Upper lobe of left lung (tissue), 6 donors: ENCODE measurements at regions not wholly inside any gene's neighbourhood (a gene's known extent, or its start where the extent isn't known, plus 50 kb on each side); places are given as distances from the start of the nearest gene placed in this dataset.

ENCODE experiments used
- ATAC-seq, 2 donors: fragments of 200-7000 bp; cut with Tn5 transposase; one replicate each; pipeline ENCODE4 v1.9.1; 2022; ENCODE audit warnings: mild to moderate bottlenecking in 2 of 2, moderate library complexity in 2 of 2; ENCODE audit not compliant: low FRiP score in 2 of 2
- DNase-seq, 2 donors: peaks; one replicate each; pipeline ENCODE4 v3.0.0-alpha.2; 2019 to 2020
- H3K27ac ChIP-seq, 4 donors: fragments of 200-600 bp; sonication (generic); one replicate each; pipeline ENCODE4 v1.5.1; 2016 to 2019
- H3K27me3 ChIP-seq, 4 donors: fragments of 200-600 bp; sonication (generic); one replicate each; pipeline ENCODE4 v1.5.1; 2017 to 2019
- H3K36me3 ChIP-seq, 4 donors: fragments of 200-600 bp; sonication (generic); one replicate each; pipeline ENCODE4 v1.5.1; 2016 to 2019
- H3K4me1 ChIP-seq, 4 donors: fragments of 200-600 bp; sonication (generic); one replicate each; pipeline ENCODE4 v1.5.1; 2018 to 2019
- H3K4me3 ChIP-seq, 4 donors: fragments of 200-600 bp; sonication (generic); one replicate each; pipeline ENCODE4 v1.5.1; 2017 to 2019; ENCODE audit warnings: mild to moderate bottlenecking in 2 of 4, moderate library complexity in 1 of 4
- H3K9me3 ChIP-seq, 4 donors: fragments of 200-600 bp; sonication (generic); one replicate each; pipeline ENCODE4 v1.5.1; 2018 to 2019
- EP300 ChIP-seq, 4 donors: sonication (generic); formaldehyde crosslinking; IDR thresholded peaks; one replicate each; pipeline ENCODE4 v1.5.1; 2017; ENCODE audit warnings: antibody characterized with exemption in 4 of 4, control low read depth in 2 of 4
- POLR2A ChIP-seq, 4 donors: fragments of 450-650 bp; IDR thresholded peaks; one replicate each; pipeline ENCODE4 v1.5.1; 2016 to 2017; ENCODE audit warnings: antibody characterized with exemption in 4 of 4, mild to moderate bottlenecking in 2 of 4
- POLR2AphosphoS5 ChIP-seq, 2 donors: sonication (generic); formaldehyde crosslinking; IDR thresholded peaks; one replicate each; pipeline ENCODE4 v1.5.1; 2017; ENCODE audit warnings: antibody characterized with exemption in 2 of 2
- WGBS, 2 donors: methylation state at CpG; one replicate each; pipeline ENCODE4 v1.1.5; 2017 to 2018; 5-methylcytosine and 5-hydroxymethylcytosine counted together
- TF ChIP-seq, protein P1 (sequence below), 6 experiments: fragments of 450-650 bp in 4 of 6; fragments of 200-600 bp in 2 of 6; sonication (generic) in 2 of 6; IDR thresholded peaks; one replicate each; pipeline ENCODE4 v1.5.1; 2016 to 2019; ENCODE audit warnings: antibody characterized with exemption in 6 of 6
- donor health status: DM: no; HTN: no; CAD: no; lungs with moderate emphysema.
- donor health status: DM: no; HTN: yes; CAD: no; lungs with severe emphysema.

DNA sequence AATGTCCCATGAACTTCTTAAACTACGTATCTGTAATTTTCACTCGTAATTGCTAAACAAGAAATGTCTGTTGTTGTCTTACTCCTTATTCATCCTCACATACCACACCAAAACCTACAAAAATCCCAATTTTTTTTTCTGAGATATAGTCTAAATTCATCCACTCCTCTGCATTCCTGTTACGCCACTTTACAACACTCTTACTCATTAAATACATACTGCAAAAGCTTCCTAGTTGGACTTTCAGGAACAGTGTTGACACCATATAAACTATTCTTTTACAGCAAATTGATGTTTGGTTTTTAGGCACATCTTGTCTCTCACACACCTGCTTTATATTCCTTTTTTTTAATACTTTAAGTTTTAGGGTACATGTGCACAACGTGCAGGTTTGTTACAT lies 934.9 kb upstream of the CADM2 start:
- TF ChIP-seq POLR2AphosphoS5 (IDR thresholded peaks at IDR 0.05) (no peak), POLR2A (IDR thresholded peaks at IDR 0.05) (no peak), EP300 (IDR thresholded peaks at IDR 0.05) (no peak)
- TF ChIP-seq, protein P1, sequence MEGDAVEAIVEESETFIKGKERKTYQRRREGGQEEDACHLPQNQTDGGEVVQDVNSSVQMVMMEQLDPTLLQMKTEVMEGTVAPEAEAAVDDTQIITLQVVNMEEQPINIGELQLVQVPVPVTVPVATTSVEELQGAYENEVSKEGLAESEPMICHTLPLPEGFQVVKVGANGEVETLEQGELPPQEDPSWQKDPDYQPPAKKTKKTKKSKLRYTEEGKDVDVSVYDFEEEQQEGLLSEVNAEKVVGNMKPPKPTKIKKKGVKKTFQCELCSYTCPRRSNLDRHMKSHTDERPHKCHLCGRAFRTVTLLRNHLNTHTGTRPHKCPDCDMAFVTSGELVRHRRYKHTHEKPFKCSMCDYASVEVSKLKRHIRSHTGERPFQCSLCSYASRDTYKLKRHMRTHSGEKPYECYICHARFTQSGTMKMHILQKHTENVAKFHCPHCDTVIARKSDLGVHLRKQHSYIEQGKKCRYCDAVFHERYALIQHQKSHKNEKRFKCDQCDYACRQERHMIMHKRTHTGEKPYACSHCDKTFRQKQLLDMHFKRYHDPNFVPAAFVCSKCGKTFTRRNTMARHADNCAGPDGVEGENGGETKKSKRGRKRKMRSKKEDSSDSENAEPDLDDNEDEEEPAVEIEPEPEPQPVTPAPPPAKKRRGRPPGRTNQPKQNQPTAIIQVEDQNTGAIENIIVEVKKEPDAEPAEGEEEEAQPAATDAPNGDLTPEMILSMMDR (IDR thresholded peaks at IDR 0.05), result no peak
- no peak overlapping the region for H3K27ac ChIP-seq
- DNase-seq (no peak), ATAC-seq (no peak)
- no peak overlapping the region for H3K4me3 ChIP-seq
- H3K4me1 ChIP-seq, result no peaks in the 10 kb centered on the region
- no peaks in the 10 kb centered on the region for H3K36me3 ChIP-seq
- H3K9me3 ChIP-seq, result no peaks in the 10 kb centered on the region
- H3K27me3 ChIP-seq, result no peaks in the 10 kb centered on the region
- 86 to 91% methylated on average over 4 of the region's 4 CpGs for WGBS, 2 donors

DNA sequence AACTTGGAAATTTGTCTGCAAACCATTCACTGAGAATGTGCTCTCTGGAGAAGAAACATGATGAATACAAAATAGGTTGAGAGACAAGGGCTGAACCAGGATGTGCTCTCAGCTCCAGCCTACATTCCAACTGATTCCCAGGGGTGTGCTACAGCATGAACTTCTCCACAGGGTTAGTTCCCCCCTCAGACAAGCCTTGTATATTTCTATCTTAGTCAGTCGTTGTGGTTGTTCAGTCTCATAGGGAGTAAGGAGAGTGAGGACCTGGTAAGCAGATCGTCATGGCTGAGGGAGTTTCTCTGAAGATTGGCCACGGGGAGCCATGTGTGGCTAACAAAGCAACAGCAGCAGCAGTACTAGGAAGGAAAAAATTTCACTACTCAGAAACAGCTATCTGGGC lies 919.7 kb upstream of the CADM2 start:
- TF ChIP-seq EP300 (IDR thresholded peaks at IDR 0.05) (no peak), POLR2A (IDR thresholded peaks at IDR 0.05) (no peak), POLR2AphosphoS5 (IDR thresholded peaks at IDR 0.05) (no peak)
- TF ChIP-seq, protein P1 (IDR thresholded peaks at IDR 0.05), result no peak
- H3K27me3 ChIP-seq, result no peaks in the 10 kb centered on the region
- DNase-seq (no peak), ATAC-seq (no peak)
- no peak overlapping the region for H3K4me3 ChIP-seq
- H3K27ac ChIP-seq, result no peak overlapping the region
- no peaks in the 10 kb centered on the region for H3K36me3 ChIP-seq
- no peaks in the 10 kb centered on the region for H3K9me3 ChIP-seq
- WGBS, 2 donors, result 68 to 75% methylated on average over 3 of the region's 3 CpGs
- H3K4me1 ChIP-seq, result no peaks in the 10 kb centered on the region

DNA sequence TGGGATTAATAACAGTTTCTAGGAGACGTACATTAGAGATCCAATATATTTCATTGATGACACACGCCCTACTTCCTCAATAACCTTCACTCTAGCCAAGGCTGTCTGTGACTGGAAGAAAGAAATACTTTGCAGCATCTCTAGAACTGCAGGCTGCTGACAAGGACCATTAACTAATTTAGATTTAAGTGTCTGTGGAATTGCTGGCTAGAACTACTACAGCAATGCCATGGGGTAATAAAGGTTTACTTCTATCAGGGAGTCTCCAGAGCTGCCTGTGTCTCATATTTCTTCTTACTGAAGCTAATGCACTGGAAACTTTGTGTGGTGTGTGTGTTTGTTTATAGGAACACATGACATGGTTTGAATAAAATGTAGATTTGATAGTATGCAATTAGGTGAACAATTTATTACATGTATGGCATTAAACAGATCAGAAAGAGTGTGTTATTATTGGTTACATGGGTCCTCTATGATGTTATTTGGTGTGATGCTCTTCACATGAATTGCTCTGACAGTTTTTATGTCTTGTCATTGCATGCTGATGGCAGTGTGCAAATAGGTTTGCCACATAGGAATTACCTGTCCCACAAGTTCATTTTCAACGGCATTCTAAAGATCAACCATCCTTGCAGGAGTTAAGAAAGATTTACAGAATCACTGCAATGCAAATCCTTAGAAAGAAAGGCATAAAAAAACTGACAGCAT lies 916.2 kb upstream of the CADM2 start:
- ATAC-seq (no peak), DNase-seq (no peak)
- H3K27me3 ChIP-seq, result no peaks in the 10 kb centered on the region
- no peaks in the 10 kb centered on the region for H3K9me3 ChIP-seq
- 59 to 81% methylated on average over 3 of the region's 3 CpGs for WGBS, 2 donors
- no peak for TF ChIP-seq POLR2A (IDR thresholded peaks at IDR 0.05)
- TF ChIP-seq EP300 (IDR thresholded peaks at IDR 0.05), result no peak
- TF ChIP-seq, protein P1 (IDR thresholded peaks at IDR 0.05), result no peak
- no peak for TF ChIP-seq POLR2AphosphoS5 (IDR thresholded peaks at IDR 0.05)
- H3K36me3 ChIP-seq, result no peaks in the 10 kb centered on the region
- no peaks in the 10 kb centered on the region for H3K4me1 ChIP-seq
- H3K27ac ChIP-seq, result no peak overlapping the region
- no peak overlapping the region for H3K4me3 ChIP-seq

DNA sequence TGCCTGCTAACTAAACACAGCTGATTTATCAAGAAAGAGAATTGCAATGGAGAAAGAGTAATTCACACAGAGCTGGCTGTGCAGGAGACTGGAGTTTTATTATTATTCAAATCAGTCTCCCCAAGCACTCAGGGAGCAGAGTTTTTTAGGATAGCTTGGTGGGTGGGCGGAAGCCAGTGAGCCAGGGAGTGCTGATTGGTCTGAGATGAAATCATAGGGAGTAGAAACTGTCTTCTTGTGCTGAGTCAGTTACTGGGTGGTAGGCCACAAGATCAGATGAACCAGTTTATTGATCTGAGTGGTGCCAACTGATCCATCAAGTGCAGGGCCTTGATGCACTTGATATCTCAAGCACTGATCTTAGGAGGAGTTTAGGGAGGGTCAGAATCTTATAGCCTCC lies 891.9 kb upstream of the CADM2 start:
- Histone ChIP-seq H3K4me1 (no peaks in the 10 kb centered on the region), H3K27ac (no peak overlapping the region), H3K9me3 (no peaks in the 10 kb centered on the region), H3K36me3 (no peaks in the 10 kb centered on the region), H3K27me3 (no peaks in the 10 kb centered on the region), H3K4me3 (no peak overlapping the region)
- ATAC-seq (no peak), DNase-seq (no peak)
- 71 to 73% methylated on average over 1 of the region's 1 CpG for WGBS, 2 donors
- TF ChIP-seq, protein P1 (IDR thresholded peaks at IDR 0.05), result no peak
- TF ChIP-seq EP300 (IDR thresholded peaks at IDR 0.05) (no peak), POLR2A (IDR thresholded peaks at IDR 0.05) (no peak), POLR2AphosphoS5 (IDR thresholded peaks at IDR 0.05) (no peak)

DNA sequence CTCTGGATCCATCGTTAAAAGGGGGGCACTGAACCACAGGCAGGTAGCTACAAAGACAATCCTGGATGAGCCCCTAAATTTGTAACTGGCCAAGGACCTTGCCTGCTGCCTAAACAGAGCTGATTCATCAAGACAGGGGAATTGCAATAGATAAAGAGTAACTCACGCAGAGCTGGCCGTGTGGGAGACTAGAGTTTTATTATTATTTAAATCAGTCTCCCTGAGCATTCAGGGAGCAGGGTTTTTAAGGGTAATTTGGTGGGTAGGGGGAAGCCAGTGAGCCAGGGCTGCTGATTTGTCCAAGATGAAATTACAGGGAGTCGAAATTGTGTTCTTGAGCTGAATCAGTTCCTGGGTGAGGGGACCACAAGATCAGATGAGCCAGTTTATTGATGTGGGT lies 885.1 kb upstream of the CADM2 start:
- TF ChIP-seq POLR2A (IDR thresholded peaks at IDR 0.05) (no peak), POLR2AphosphoS5 (IDR thresholded peaks at IDR 0.05) (no peak), EP300 (IDR thresholded peaks at IDR 0.05) (no peak)
- TF ChIP-seq, protein P1 (IDR thresholded peaks at IDR 0.05), result no peak
- 71 to 86% methylated on average over 4 of the region's 4 CpGs for WGBS, 2 donors

More for the DNA sequence above, 885.1 kb upstream of the CADM2 start:
- DNase-seq (no peak), ATAC-seq (no peak)
- no peaks in the 10 kb centered on the region for H3K27me3 ChIP-seq
- H3K36me3 ChIP-seq, result no peaks in the 10 kb centered on the region
- peaks cover 0 to 4% (median 0%) of the 10 kb centered on the region in 4 donors for H3K9me3 ChIP-seq
- H3K4me3 ChIP-seq, result no peak overlapping the region
- no peak overlapping the region for H3K27ac ChIP-seq
- no peaks in the 10 kb centered on the region for H3K4me1 ChIP-seq
